ENCODE measurements at regions not wholly inside any gene's neighbourhood (a gene's known extent, or its start where the extent isn't known, plus 50 kb on each side); places are given as distances from the start of the nearest gene placed in this dataset.

- no peak for TF ChIP-seq GATA3 (IDR thresholded peaks at IDR 0.05; ENCODE audit: low read depth, low read length)
- TF ChIP-seq GATA2 (IDR thresholded peaks at IDR 0.05; ENCODE audit: low read depth, low read length): no peak
Measured at GRCh38 chr2:142742371-142743214, 134.9 kb upstream of the KYNU start.
